ENCODE measurements at regions not wholly inside any gene's neighbourhood (a gene's known extent, or its start where the extent isn't known, plus 50 kb on each side); places are given as distances from the start of the nearest gene placed in this dataset.

- Histone ChIP-seq H3K27ac (no peak overlapping the region), H3K27me3 (replicated peaks; ENCODE audit: insufficient read depth) (no peaks in the 10 kb centered on the region), H3K4me3 (no peak overlapping the region), H3K4me1 (ENCODE audit: control insufficient read depth in 1 of 2, low read depth in 2 of 2) (no peaks in the 10 kb centered on the region), H3K9me3 (no peaks in the 10 kb centered on the region), H3K36me3 (no peaks in the 10 kb centered on the region)
- no peak for TF ChIP-seq CTCF (IDR thresholded peaks at IDR 0.05)
- DNase-seq (ENCODE audit: low spot score), result no peak
- ATAC-seq (ENCODE audit: insufficient number of reproducible peaks, low FRiP score, low read depth), result no peak
Observed at GRCh38 chr3:194817936-194818335, 132.3 kb downstream of the FAM43A start.

- no peak overlapping the region for H3K27ac ChIP-seq
- H3K9me3 ChIP-seq, result no peaks in the 10 kb centered on the region
- DNase-seq (ENCODE audit: low spot score) (no peak), ATAC-seq (ENCODE audit: insufficient number of reproducible peaks, low FRiP score, low read depth) (no peak)
- H3K4me1 ChIP-seq (ENCODE audit: control insufficient read depth in 1 of 2, low read depth in 2 of 2), result no peaks in the 10 kb centered on the region
- H3K36me3 ChIP-seq, result no peaks in the 10 kb centered on the region
- TF ChIP-seq CTCF (IDR thresholded peaks at IDR 0.05), result no peak
- H3K27me3 ChIP-seq (replicated peaks; ENCODE audit: insufficient read depth), result no peaks in the 10 kb centered on the region
- no peak overlapping the region for H3K4me3 ChIP-seq
Observed at GRCh38 chr3:194824100-194824499, 138.4 kb downstream of the FAM43A start.

GRCh38 chr3:194824701-194825111, 139.0 kb downstream of the FAM43A start:
- ATAC-seq (ENCODE audit: insufficient number of reproducible peaks, low FRiP score, low read depth), result no peak
- Histone ChIP-seq H3K9me3 (no peaks in the 10 kb centered on the region), H3K4me3 (no peak overlapping the region), H3K4me1 (ENCODE audit: control insufficient read depth in 1 of 2, low read depth in 2 of 2) (no peaks in the 10 kb centered on the region), H3K27me3 (replicated peaks; ENCODE audit: insufficient read depth) (no peaks in the 10 kb centered on the region), H3K36me3 (no peaks in the 10 kb centered on the region), H3K27ac (no peak overlapping the region)
- no peak for DNase-seq (ENCODE audit: low spot score)
- no peak for TF ChIP-seq CTCF (IDR thresholded peaks at IDR 0.05)

GRCh38 chr3:194826594-194826993, 140.9 kb downstream of the FAM43A start:
- no peak for DNase-seq (ENCODE audit: low spot score)
- Histone ChIP-seq H3K36me3 (no peaks in the 10 kb centered on the region), H3K4me1 (ENCODE audit: control insufficient read depth in 1 of 2, low read depth in 2 of 2) (no peaks in the 10 kb centered on the region), H3K4me3 (no peak overlapping the region), H3K27ac (no peak overlapping the region), H3K27me3 (replicated peaks; ENCODE audit: insufficient read depth) (no peaks in the 10 kb centered on the region), H3K9me3 (no peaks in the 10 kb centered on the region)
- TF ChIP-seq CTCF (IDR thresholded peaks at IDR 0.05), result no peak
- ATAC-seq (ENCODE audit: insufficient number of reproducible peaks, low FRiP score, low read depth), result no peak

- Histone ChIP-seq H3K27me3 (replicated peaks; ENCODE audit: insufficient read depth) (no peaks in the 10 kb centered on the region), H3K36me3 (no peaks in the 10 kb centered on the region), H3K4me3 (no peak overlapping the region), H3K27ac (no peak overlapping the region), H3K9me3 (no peaks in the 10 kb centered on the region), H3K4me1 (ENCODE audit: control insufficient read depth in 1 of 2, low read depth in 2 of 2) (no peaks in the 10 kb centered on the region)
- DNase-seq (ENCODE audit: low spot score) (no peak), ATAC-seq (ENCODE audit: insufficient number of reproducible peaks, low FRiP score, low read depth) (no peak)
- no peak for TF ChIP-seq CTCF (IDR thresholded peaks at IDR 0.05)
Observed at GRCh38 chr3:194827486-194827885, 141.8 kb downstream of the FAM43A start.

Measured in thoracic aorta (tissue), 2 donors.